GM18505 (cell line): ENCODE measurements at regions not wholly inside any gene's neighbourhood (a gene's known extent, or its start where the extent isn't known, plus 50 kb on each side); places are given as distances from the start of the nearest gene placed in this dataset.

Experiments used
- ATAC-seq: cut with Tn5 transposase; IDR thresholded peaks from one replicate; pipeline ENCODE4 v1.9.1; 2021; ENCODE audit not compliant: unreplicated experiment
- POLR2A ChIP-seq: IDR thresholded peaks from 4 replicates; pipeline ENCODE4 v1.6.1; 2011; ENCODE audit warnings: borderline replicate concordance; ENCODE audit not compliant: insufficient read depth, insufficient read length; ENCODE audit errors: extremely low read depth

DNA sequence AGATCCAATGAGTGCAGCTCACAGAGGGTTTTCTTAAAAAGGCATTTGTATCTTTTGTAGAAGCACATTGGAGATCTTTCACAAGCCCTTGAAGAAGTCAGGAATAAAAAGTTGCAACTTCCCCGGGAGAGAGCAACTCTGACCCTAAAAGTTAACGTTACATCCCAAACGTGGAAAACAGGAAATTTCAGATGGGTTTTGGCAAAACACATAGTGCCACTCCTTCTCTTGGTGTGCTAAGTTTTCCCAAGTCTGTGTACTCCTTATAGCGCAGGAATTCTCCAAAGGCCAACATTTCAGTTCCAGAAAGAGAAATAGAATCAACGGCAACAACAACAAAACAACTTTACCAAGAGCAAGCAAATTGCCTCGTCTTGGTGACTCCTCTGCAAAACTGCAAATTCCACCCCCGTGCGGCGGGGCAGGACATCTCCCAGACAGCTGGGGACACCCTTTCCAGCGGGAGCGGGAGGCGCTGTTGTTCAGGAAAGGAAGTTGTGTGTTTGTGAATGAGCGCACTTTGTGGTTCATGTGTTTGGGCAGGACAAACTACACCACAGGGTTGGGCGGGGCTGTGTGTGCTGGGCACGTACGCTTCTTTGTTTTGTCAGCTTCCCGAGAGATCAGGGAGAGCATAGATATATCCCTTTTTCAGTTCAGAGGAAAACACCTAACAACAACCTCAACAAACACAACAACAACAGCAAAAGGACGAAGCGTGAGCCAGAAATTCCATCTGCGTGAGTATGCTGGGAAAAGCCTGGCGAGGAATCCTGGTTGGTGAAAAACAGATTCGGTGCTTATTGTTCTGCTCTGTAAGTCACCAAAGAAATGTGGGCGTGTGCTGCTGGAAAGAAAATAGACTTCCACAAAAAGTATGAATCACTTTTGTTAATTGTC is 294.7 kb upstream of the PITRM1 start:
- TF ChIP-seq POLR2A, result no peak
- ATAC-seq, result no peak

DNA sequence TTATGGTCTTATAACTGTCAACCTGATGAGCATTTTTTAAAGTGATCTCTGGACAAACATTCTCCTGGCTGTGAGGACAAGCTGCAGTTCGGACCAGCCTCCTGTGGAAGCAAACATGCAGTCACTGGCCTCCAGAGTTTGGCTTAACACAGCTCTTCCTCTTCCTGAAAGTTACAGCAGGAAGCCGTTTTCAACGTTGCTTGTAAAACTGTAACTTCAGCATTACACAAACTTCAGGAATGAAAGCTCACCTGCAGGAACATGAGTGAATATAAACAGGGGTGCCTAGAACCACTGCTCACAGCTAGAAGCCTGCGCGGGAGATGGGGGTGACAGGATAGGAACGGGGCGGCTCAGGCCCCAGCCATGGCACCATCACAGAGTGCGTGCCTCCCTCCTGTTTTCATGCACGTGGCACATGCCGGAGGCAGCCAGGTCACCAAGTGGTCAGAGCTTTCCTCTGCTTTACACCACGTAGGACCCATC is 292.9 kb upstream of the PITRM1 start:
- ATAC-seq, result no peak
- TF ChIP-seq POLR2A, result no peak

DNA sequence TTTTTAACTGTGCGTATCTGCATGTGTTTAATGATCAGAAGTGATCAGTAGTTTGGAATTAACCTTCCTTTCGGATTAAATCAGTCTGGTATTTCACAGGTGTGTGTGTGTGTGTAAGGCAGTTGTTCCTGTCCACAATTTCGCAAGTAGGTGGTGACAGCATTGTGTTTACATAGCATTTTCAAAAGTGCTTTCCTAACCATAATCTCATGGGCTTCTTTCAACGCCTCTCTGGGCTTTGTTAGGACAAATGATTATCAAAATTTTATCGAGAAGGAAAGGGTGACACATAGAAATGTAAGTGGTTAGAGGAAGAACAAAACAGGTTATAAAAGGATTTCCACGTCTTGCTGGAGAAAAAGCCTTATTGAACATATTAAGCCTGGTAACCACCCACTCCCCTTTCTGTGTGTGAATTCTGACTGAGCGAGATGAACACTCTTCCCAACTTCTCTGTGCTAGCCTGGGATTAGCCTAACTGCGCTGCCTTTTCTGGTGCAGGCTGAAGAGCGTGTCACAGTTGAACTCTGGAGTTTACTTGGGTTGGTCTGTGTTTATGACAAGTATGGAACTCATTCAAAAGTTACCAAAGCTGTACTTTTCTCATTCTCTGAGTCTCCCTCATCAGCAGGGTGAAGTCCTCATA is 292.3 kb upstream of the PITRM1 start:
- TF ChIP-seq POLR2A, result no peak
- no peak for ATAC-seq

DNA sequence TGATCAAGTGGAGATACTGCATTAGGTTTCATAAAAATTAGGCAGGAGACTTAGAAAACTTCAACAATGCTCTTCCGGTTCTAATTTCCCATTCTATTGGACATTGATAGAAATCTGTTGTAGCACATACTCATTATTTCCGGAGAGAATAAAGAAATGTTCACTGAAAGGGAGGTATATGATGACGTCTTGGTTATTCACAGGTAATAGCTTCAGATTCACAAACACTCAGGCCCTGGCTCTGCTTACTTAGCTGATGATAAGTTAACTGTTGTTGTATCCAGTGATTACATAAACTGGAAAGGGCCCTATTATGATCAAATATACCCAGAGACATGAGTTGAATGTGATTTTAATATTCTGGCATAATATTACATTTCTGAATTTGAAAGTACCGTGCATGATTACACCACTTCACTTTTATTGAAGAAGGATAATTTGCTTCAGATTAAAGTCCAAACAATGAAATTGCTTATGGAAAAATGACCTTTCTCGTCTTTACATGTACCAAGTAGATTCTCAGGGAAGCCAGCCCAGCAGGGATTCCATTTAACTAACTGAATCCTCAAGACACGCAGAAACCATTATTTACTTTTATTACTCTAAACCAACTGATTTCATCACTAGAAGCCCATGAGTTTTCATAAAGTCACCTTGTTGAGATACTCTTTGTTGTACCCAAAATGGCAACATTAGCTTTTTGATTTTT is 288.0 kb upstream of the PITRM1 start:
- no peak for ATAC-seq
- no peak for TF ChIP-seq POLR2A

DNA sequence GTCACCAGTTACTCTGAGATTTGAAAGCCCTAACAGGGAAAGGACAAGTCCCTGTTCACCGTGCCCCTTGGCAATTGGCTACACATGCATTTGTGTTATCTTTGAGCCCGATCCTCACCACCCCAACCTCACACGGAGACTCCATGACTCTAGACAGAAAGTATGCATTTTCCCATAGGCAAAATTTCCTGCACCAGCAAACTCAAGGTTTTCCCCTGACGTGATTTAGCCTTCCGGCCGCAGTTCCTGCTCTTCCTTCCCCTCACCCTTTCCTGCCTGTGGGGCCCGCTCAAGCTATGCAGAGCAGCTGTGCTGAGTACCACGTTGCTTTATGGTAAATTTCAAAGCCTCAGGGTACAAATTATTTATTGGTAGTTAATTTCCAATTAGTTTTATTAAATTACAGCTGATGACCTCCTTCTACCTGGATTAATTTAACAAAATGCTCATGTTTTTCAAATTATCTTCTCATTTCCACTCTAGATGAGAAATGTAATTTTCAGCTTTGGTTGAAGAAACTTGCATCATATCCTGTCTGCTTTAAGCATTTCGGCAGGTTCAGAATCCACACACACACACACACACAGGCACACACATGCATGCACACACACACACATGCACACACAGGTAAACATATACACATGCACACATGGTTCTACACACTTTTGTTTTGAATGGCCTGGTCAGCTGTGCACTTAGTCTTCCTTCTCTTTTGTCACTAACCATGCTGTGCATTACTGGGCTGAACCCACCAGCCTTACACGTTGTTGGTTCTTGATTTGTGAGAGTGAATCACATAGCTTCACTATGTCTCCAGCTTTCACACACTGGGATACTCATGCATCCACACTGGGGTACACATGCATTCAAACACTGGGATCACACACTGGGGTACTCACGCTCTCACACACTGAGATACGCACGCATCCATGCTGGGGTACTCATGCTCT is 283.1 kb upstream of the PITRM1 start:
- TF ChIP-seq POLR2A, result no peak
- no peak for ATAC-seq

DNA sequence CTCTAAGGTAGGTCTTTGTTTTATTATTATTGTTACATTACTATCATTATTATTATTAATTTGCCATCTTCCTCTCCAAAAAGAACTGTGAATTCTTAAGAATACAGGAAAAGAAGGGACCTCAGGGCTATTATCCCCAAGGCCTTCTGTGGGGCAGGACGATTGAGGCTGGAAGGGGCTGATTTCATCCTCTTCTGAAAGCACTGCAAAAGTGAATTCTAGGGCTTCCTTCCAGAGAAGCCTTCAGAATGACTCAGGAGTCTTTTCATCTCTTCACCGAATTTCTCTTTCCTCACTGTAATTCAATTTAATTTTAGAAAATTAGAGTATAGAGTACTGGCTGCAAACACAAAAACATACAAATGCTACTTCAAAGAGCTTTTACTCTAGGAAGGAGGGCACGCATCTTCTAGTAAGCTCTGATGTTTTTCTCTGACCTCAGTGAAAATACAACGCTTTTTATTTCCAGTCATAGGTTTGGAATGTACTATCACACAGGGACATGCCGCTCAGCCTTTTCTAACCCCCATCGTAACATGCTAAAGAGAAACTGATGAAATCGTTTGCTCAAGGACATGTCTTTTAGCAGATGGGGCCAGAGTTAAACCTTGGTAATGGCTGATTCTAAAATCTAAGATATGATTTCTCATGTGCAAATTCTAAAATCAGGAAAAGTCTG is 280.2 kb upstream of the PITRM1 start:
- ATAC-seq, result no peak
- no peak for TF ChIP-seq POLR2A

DNA sequence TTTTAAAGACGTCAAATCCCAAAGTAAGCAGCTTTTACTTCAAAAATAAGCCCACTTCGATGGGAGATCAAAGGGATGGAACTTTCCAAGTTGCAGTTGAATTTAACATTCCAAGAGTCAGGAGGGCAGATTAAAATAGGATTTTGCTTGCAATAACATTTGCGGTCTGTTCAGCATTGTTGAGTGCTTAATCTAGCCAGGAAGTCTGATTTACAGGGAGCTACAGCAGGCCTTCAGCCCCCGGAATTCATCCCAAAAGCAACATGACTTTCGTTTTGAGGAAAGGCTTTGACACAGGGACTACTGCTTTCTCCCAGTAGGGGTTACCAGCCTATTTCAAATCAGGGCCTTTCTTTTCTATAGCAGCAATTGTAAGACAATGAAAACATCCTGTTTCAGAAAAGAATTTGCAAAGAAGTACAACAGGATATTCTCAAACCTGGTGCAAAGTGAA is 279.6 kb upstream of the PITRM1 start:
- no peak for ATAC-seq
- TF ChIP-seq POLR2A, result no peak

DNA sequence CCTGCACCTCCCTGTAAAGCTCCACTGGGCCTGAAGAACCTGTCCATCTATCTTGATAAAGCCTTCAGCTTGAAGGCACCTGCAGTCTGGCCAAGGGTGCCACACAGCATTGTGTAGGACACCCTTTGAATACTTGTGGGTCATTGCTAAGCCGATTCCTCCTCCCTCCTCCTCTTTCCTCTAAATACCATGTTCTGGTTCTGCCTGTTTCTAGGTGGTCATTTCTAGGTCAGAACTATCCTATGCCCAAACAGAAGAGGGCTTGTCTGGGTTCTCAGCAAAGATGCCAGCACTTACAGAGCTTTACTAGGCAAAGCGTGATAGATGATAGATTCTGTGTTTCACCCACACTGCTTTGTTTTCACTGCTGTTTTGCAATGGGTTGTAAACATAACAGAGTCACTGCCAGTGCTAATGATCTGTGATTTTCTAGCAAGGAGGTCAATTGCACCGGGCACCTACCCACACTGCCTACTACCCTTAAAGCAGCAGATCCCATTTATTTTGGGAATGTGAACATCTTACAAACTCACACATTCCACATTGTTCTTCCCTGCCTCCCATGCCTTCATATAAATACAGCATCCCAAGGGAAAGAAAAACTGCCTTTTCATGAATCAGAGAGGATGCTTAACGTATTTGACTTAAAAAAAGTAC is 279.1 kb upstream of the PITRM1 start:
- no peak for TF ChIP-seq POLR2A
- ATAC-seq, result no peak

DNA sequence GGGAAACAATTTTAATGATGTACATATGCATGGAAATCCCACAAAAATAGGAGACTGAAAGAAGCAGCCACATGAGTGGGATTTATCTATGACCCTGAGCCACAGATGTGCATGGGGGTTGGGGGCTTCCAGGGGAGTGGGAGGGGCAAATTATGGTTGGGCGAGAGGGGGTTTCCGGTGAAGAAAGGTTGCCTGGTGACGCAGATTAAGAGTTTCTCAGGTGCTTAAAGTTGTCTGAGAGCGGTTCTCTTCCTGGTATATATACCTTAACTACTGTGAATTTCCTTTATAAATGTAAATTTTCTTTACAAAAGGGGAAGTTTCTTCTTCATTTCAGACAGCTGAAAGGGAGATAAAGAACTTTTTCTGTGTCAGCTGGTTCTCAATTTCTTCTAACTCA is 273.6 kb upstream of the PITRM1 start:
- ATAC-seq, result no peak
- TF ChIP-seq POLR2A, result no peak

DNA sequence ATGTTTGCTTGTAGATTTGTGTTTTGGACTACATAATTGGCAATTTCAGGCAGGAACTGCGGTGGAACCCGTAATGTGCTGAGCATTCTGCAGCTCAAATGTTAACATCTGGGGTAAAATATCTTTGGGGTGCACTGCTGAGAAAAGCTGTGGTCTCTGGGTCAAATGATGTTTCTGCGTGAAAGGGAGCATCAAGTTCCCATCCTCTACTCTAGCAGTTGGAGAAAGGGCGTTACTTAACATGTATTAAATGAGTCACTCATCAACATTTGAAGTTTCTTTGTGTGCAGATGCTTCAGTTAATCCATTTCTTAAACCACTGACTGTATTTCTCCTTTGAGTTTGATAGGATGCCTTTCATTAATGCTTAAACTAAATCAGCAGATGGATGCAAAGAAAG is 273.1 kb upstream of the PITRM1 start:
- ATAC-seq, result no peak
- TF ChIP-seq POLR2A, result no peak

DNA sequence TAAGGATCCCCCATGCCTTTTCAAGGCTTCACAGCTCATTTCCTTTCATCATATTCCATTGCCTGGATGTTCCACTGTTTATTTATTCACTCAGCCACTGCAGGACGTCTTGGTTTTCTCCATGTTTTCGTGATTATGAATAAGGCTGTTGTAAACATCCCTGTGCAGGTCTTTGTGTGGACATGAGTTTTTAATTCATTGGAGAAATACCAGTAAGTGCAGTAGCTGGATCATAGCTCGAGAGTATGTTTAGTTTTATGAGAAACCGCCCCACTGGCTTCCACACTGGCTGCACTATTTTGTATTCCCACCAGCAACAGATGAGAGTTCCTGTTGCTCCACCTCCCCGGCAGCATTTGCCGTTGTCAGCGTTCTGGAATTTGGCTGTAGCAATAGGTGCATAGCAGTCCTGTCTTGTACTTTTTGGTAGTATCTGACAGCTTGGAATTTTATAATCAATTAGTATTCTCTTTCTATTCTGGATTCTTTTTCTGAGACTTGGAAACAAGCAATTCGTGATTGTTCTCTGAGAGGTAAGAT is 269.9 kb upstream of the PITRM1 start:
- no peak for TF ChIP-seq POLR2A
- no peak for ATAC-seq

DNA sequence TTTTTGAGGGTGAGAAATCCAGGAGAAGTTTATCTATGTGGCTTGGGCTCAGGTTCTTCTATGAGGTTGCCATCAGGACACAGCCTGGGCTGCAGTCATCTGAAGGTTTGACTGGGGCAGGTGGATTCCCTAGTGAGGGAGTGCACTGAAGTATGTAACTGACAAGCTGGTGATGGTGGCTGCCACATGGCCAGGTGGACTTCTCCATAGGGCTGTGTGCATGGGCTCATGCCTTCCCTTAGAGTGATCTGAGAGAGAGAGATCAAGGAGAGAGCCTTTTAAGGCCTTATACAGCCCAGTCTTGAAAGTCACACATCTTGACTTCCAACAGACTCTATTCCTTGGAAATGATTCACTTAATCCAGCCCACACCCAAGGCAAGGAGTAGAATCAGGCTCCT is 266.6 kb upstream of the PITRM1 start:
- no peak for ATAC-seq
- no peak for TF ChIP-seq POLR2A

DNA sequence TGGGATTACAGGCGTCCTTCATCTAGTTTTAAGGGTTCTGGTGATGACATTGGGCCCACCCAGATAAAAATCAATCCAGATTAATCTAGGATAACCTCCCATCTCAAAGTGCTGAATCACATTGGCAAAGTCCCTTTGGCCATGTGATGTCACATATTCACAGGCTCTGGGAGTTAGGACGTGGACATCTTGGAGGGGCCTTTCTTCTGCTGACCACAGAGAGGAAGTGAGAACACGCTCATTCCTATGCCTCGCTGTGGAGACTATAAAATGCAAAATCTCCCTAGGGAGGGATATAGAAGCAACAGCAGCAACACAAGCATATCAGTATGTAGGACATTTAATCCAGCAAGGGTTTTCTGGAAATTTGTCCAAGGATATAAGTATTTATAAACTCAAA is 266.0 kb upstream of the PITRM1 start:
- no peak for ATAC-seq
- no peak for TF ChIP-seq POLR2A
